Naive B cell (primary cell): ENCODE measurements at regions not wholly inside any gene's neighbourhood (a gene's known extent, or its start where the extent isn't known, plus 50 kb on each side); places are given as distances from the start of the nearest gene placed in this dataset.

Source experiments
- ATAC-seq, 2 donors: fragments of 150-1000 bp; cut with Tn5 transposase; 2 replicates each; pipeline ENCODE4 v1.10.0; 2021; ENCODE audit warnings: low read depth in 2 of 2, mild to moderate bottlenecking in 2 of 2, moderate library complexity in 2 of 2
- DNase-seq: peaks from one replicate; pipeline ENCODE4 v3.0.0; 2022
- H3K27ac Mint-ChIP-seq, 6 donors: one replicate each; pipeline ENCODE4 v1.8.0; 2020 to 2022; ENCODE audit warnings: mild to moderate bottlenecking in 6 of 6, mixed read lengths in 6 of 6, moderate library complexity in 5 of 6, inconsistent platforms in 2 of 6
- H3K27me3 Mint-ChIP-seq, 3 donors: one replicate each; pipeline ENCODE4 v1.8.0; 2021 to 2022; ENCODE audit warnings: mixed read lengths in 3 of 3, mild to moderate bottlenecking in 1 of 3
- H3K36me3 Mint-ChIP-seq, 2 donors: one replicate each; pipeline ENCODE4 v1.8.0; 2020 to 2022; ENCODE audit warnings: mixed read lengths in 2 of 2, inconsistent platforms in 1 of 2, mild to moderate bottlenecking in 1 of 2
- H3K4me1 Mint-ChIP-seq, 3 donors: one replicate each; pipeline ENCODE4 v1.8.0; 2020 to 2022; ENCODE audit warnings: mixed read lengths in 3 of 3, inconsistent platforms in 1 of 3, mild to moderate bottlenecking in 1 of 3, moderate library complexity in 1 of 3
- H3K4me3 Mint-ChIP-seq, 8 donors: one replicate each; pipeline ENCODE4 v1.8.0; 2020 to 2022; ENCODE audit warnings: mild to moderate bottlenecking in 8 of 8, mixed read lengths in 8 of 8, moderate library complexity in 8 of 8, inconsistent platforms in 2 of 8
- H3K9me3 Mint-ChIP-seq, 7 donors: one replicate each; pipeline ENCODE4 v1.8.0; 2020 to 2022; ENCODE audit warnings: mixed read lengths in 7 of 7, mild to moderate bottlenecking in 5 of 7, inconsistent platforms in 2 of 7, moderate library complexity in 1 of 7

DNA sequence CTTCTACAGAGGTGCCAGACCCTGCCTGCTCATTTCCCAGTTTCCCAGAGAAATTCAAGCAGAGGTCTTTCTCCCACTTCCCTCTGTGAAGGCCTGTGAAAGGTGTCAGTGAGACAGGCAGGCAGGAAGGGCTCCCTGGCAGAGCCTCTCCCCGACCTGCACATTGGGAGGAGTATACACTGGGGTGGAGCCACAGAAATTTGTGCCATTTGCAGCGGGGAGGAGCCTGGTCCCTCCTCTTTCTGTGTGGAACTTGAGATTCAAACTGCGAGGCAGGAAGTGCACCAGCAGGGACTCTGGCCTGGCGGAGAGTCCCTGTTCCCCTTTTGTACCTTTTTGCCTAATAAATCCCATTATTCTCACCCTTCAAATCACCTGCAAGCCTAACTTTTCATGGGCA is 54.6 kb upstream of the OPN4 start:
- Mint-ChIP-seq H3K9me3 (peaks cover 0 to 2% (median 0%) of the 10 kb centered on the region in 7 donors), H3K36me3 (no peaks in the 10 kb centered on the region), H3K4me1 (no peaks in the 10 kb centered on the region), H3K27me3 (peaks cover 16 to 40% (median 34%) of the 10 kb centered on the region in 3 donors), H3K27ac (no peak overlapping the region), H3K4me3 (no peak overlapping the region)
- DNase-seq (no peak), ATAC-seq (no peak)

DNA sequence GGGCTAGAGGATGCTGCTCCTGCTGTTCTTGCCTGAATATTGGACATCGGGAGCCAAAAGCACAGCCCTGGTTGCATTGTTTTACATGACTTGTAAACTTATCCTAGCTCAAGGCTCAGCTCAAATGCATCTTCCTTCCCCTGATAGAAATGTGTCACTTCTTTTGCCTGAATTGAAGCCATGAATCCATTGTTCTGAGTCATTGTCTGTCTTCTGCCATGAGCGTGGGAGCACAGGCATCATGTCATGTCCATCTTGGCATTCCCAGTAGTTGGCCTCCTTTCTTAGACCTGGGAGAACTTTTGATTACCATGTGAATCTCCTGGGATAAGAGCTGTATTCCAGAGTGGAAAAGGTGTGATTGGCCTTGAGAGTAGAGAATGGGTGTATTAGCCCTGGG is 54.1 kb upstream of the OPN4 start:
- ATAC-seq (no peak), DNase-seq (no peak)
- no peak overlapping the region for H3K4me3 Mint-ChIP-seq
- peaks cover 0 to 4% (median 0%) of the 10 kb centered on the region in 7 donors for H3K9me3 Mint-ChIP-seq
- H3K4me1 Mint-ChIP-seq: no peaks in the 10 kb centered on the region
- H3K27ac Mint-ChIP-seq: no peak overlapping the region
- H3K27me3 Mint-ChIP-seq: peaks cover 16 to 39% (median 34%) of the 10 kb centered on the region in 3 donors
- H3K36me3 Mint-ChIP-seq: no peaks in the 10 kb centered on the region

DNA sequence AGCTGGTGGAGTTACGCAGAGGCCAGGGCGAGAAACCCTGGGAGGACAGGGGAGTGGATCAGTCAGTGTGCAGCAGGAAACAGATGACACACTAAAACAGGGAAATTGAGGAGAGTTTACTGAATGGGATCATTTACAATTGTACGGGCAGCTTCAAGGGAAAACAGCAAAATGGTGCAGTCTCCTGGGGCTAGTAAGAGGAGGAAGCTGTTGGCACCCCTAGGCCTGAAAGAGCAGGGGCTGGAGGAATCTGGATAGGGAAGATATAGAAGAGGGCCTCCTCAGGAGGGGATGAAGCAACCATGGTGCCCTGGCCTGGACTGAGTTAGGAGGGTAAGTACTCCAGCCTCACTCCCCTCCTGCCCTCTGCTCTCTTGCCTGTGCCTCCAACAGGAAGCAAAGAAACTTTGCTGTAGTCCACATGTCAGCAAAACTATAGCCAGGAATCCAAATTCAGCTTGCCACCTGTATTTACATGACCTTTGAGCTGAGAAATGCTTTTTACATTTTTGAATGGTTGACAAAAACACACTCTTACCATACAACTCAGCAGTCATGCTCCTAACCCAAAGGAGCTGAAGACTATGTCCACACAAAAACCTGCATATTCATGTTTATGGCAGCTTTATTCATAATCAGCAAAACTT is 52.3 kb upstream of the OPN4 start:
- H3K4me1 Mint-ChIP-seq: no peaks in the 10 kb centered on the region
- DNase-seq (no peak), ATAC-seq (no peak)
- no peak overlapping the region for H3K27ac Mint-ChIP-seq
- H3K27me3 Mint-ChIP-seq: peaks cover 16 to 25% (median 24%) of the 10 kb centered on the region in 3 donors
- H3K36me3 Mint-ChIP-seq: no peaks in the 10 kb centered on the region
- H3K4me3 Mint-ChIP-seq: no peak overlapping the region
- H3K9me3 Mint-ChIP-seq: peaks cover 0 to 12% (median 4%) of the 10 kb centered on the region in 7 donors

GRCh38 chr10:86603256-86603655 is 51.1 kb upstream of the OPN4 start:
- Mint-ChIP-seq H3K4me3 (no peak overlapping the region), H3K4me1 (no peaks in the 10 kb centered on the region), H3K36me3 (peaks cover 0 to 4% of the 10 kb centered on the region in 2 donors), H3K27me3 (peaks cover 16 to 32% (median 23%) of the 10 kb centered on the region in 3 donors), H3K27ac (no peak overlapping the region), H3K9me3 (peaks cover 1 to 19% (median 12%) of the 10 kb centered on the region in 7 donors)
- DNase-seq (no peak), ATAC-seq (no peak)
